Heart left ventricle (tissue), 13 donors: ENCODE measurements at regions not wholly inside any gene's neighbourhood (a gene's known extent, or its start where the extent isn't known, plus 50 kb on each side); places are given as distances from the start of the nearest gene placed in this dataset.

Source experiments
- CTCF ChIP-seq, 12 donors: fragments of 200-600 bp; sonication (generic) in 4 of 12; IDR thresholded peaks; one replicate each; pipeline versions ENCODE4 v1.5.0 to v1.8.0; 2018 to 2022; ENCODE audit warnings: antibody characterized with exemption in 12 of 12, mild to moderate bottlenecking in 5 of 12
- POLR2A ChIP-seq, 2 donors: fragments of 450-650 bp; IDR thresholded peaks; one replicate each; pipeline ENCODE4 v1.6.1; 2017; ENCODE audit warnings: antibody characterized with exemption in 2 of 2, mild to moderate bottlenecking in 2 of 2, moderate library complexity in 2 of 2
- donor health status: ischemic (EF 13 %, LVEDD 7.1; RV severe dilation, severe dysfunction).
- donor health status: DM: no; HTN: yes; CAD: no.
- donor health status: DM: no; HTN: no; CAD: no.
- donor health status: ischemic (EF 25% LVEDD 6.9; RV normal size, moderate dysfunction).
- donor health status: ischemic (EF 25% LVEDD 5.7; RV mildly dilated, moderate dysfunction).
- donor health status: ischemic (EF 35%, LVEDD 5.7; RV mildly dilated, moderate dysfunction).
- donor health status: nonischemic (EF 11% LVEDD 7.7; RV severe dilation, severe dysfunction).
- donor health status: DM: yes; HTN: yes; CAD: no.
- donor health status: PGD.
- donor health status: ischemic (EF 29% LVEDD 5.4; RV normal size, mild dysfunction).
- donor health status: nonischemic (EF 23%, LVEDD 6.1; RV moderate dilation, normal function).

GRCh38 chr11:115564851-115565250 is 60.6 kb upstream of the CADM1 start:
- TF ChIP-seq CTCF (IDR thresholded peaks at IDR 0.05) (no peak), POLR2A (IDR thresholded peaks at IDR 0.05) (no peak)
